Left colon (tissue), 2 donors: ENCODE measurements at regions not wholly inside any gene's neighbourhood (a gene's known extent, or its start where the extent isn't known, plus 50 kb on each side); places are given as distances from the start of the nearest gene placed in this dataset.

Source experiments
- ATAC-seq: fragments of 200-7000 bp; cut with Tn5 transposase; one replicate; pipeline ENCODE4 v1.9.1; 2020; ENCODE audit warnings: mild to moderate bottlenecking, moderate library complexity
- DNase-seq, 2 donors: peaks; one replicate each; pipeline ENCODE4 v3.0.0-alpha.2; 2020
- intact Hi-C, 2 donors: fragments of 100-400 bp; cut with DNase I in 1 of 2; cut with micrococcal nuclease in 1 of 2; formaldehyde crosslinking; loops; one replicate each; pipeline versions ENCODE4 v1.11.2 to v1.14.0; 2022; cut with DNase I, micrococcal nuclease
- donor health status: DM: no; HTN: no; CAD: no.
- donor health status: DM: yes; HTN: yes; CAD: no.

DNA sequence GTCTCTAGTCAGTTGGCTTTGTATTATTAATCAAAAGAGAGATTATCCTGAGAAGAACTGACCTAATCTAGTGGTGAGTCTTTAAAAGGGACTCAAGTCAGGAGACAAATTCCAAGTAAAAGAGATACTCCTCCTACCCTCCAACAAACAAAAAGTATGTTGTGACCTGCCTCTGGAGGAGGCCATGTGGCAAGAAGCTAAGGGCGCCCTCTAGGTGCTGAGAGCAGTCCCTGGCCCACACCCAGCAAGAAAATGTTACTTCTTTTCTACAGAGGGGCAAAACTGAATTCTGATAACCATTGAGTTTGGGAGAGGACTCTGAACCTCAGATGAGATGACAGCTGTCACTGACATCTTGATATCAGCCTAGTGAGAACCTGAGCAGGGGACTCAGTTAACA lies 953.6 kb upstream of the AGA start:
- intact Hi-C loops, result no loop called here
- ATAC-seq, result peak; percentile 63
- peak in 1 of 2 donors; percentile 31 for DNase-seq

DNA sequence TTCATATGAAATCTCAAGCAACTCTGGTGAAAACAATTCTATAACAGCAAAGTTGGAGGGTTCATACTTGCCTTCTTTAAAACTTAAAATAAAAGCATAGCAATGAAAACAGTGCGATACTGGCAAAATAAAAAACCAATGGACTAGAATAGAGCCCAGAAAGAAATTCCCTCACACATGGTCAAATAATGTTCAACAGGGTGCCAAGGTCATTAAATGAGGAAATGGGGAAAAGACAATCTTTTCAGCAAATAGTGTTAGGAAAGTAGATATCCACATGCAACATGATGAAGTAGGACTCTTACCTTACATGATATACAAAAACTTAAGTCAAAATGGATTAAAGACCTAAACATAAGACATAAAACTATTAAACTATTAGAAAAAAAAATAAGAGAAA lies 970.2 kb upstream of the AGA start:
- no peak for DNase-seq

DNA sequence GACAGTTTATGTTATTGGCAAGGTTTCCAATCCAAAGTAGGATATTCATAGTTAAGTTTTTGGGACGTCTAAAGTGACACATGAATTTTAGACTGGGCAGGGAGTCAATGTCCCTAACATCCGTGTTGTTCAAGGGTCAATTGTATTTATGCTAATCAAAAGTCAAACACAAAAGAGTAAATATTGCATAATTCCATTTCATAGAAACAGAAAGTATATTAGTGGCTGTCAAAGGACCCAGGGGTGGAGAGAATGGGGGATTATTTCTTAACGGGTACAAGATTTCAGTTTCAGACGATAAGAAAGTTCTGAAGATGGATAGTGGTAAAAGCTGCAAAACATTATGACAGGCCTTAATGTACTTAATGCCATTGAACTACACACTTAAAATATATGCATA lies 971.8 kb upstream of the AGA start:
- DNase-seq (no peak), ATAC-seq (peak; percentile 56)
- intact Hi-C loops, result no loop called here

More for the DNA sequence above, 970.2 kb upstream of the AGA start:
- intact Hi-C loops, result no loop called here
- no peak for ATAC-seq

DNA sequence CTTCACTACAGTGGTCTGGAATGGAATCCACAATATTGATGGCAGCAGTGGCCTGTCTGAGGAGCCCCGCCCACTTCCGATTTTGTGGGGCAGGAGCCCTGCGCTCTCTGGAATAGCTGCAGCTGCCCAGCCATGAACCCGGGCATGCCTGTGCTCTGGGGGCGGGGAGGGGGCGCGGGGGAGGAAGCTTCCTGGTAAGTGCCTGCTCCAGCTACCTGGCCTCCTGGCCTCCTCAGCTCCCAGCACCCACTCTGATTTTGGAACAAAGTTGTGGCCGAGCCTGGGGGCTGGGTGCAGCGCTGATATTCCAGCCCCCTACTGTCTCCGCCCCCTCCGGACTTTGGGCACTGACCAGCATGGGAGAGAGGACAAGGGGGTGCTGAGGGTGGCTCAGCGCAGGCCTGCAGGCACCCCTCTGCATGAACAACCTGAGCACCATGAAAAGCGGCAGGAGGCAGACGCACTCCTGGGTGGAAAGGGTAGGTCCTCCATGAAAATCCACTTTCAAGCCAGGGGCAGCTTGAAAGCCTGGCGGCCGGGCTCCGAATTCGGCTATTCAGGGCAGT lies 972.7 kb upstream of the AGA start:
- ATAC-seq (no peak), DNase-seq (no peak)
- intact Hi-C loops, result no loop called here

DNA sequence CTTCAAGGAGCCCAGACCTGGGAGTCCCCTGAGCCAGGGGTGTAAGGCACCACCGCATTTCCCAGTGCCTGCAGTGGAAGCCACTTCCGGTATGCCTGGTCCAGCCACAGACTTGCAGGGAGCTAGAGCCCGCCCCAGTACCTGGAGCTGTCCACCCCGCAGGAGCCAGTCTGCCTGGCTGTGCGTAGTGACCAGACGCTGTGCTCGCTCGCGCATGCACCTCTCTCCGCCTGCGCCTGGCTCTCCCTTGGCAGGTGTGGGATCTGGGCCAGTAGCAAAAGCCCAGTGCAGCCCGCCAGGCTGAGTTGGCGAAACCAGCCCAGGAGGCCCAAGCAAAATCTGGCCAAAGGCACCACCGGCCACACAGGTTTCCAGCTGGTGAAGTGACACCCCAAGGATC lies 973.7 kb upstream of the AGA start:
- ATAC-seq, result no peak
- no peak for DNase-seq
- intact Hi-C loops, result no loop called here

DNA sequence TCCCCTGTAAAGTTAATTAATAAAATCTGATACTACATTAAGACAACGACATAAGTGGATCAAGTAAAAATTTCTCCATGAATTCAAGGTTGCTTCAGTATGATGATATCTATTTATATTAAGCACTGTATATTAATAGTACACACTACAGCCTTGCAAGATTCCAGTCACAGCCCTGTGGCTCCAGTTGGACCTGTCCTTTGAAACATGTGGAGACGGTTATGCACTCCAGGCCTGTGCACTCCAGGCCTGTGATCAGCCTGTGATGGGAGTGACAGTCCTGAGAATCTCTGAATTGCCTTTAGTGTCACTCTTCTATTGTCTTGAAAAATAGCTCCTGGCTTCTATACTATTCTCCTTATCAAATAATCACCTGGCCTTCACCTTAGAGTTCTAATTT lies 981.1 kb upstream of the AGA start:
- intact Hi-C loops, result no loop called here
- DNase-seq (no peak), ATAC-seq (no peak)

DNA sequence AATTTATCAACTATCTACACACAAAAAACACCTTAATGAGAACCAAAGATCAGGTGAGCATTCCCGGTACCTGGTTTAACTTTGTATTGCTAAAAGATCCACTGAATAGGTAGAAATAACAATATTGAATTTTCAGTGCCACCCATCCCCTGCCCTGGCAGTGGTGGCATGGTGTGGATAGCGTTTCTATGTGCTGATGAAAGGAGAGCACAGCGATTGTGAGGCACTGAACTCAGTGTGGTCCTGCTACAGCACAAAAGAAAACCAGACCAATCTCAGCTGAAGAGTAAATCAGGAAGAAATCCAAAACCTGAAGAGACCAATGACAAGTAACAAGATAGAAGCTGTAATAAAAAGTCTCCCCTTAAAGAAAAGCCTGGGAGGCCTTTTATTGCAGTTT lies 984.6 kb upstream of the AGA start:
- ATAC-seq (no peak), DNase-seq (no peak)
- intact Hi-C loops, result no loop called here

DNA sequence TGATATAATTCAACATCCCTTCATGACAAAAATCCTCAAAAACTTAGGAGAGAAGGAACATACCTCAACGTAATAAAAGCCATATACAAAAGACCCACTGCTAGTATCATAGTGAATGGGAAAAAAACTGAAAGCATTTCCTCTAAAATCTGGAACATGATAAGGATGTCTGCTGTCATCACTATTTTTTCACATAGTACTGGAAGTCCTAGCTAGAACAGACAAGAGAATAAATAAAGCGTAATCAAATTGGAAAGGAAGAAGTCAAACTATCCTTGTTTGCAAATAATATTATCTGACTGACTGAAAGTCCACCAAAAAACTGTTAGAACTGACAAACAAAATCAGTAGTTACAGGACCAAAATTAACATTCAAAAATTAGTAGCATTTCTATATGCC lies 985.4 kb upstream of the AGA start:
- DNase-seq (no peak), ATAC-seq (no peak)

DNA sequence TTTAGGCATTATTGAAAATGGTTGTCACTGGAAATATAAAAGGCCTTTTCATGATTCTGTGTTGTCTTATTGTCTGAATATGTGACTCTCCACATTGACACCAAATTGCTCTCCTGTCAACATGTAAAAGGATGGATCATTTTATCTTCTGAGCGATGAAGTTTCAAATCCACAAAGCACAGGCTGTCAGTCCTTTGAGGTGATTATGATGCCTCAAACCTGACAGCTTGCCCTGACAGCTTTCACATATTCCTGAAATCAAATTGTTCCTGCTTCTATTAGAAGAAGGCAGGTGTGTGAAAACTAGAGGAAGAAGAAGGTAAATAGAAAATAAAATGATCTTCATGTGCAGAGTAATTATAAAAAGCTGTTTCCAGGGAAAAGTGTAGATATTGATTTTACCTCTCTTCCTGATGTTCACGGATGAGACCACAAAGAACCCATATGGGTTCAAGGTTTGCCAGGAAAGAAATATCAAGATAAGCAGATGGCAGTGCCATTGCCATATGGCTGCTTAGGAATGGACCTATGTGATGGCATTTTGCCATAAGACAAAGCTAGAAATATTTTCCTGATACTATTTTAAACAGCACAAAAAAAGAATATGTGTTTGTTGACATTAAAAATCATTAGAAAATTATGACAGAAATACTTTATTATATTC lies 1006.3 kb upstream of the AGA start:
- no peak for ATAC-seq
- DNase-seq, result no peak
- intact Hi-C loops, result no loop called here

More for the DNA sequence above, 985.4 kb upstream of the AGA start:
- intact Hi-C loops, result no loop called here

DNA sequence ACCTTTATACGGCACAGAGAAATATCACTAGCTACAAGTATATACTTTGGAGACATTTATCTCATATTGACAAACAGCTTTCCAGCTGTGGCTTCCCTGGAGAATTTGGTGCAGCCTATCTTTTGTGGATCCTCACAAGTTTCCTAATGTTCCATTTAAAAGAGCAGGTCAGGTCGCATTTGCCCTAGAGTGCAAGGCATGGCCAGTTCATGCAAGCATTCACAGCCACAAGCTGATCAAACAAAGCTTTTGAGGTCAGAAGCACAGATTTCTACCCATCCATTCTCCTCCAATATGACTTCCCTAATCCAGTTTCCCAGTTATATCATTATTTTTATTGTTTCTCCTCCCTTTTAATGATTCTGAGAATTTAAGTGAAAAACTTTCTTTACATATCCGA lies 1008.4 kb upstream of the AGA start:
- ATAC-seq (no peak), DNase-seq (no peak)
- intact Hi-C loops, result no loop called here

DNA sequence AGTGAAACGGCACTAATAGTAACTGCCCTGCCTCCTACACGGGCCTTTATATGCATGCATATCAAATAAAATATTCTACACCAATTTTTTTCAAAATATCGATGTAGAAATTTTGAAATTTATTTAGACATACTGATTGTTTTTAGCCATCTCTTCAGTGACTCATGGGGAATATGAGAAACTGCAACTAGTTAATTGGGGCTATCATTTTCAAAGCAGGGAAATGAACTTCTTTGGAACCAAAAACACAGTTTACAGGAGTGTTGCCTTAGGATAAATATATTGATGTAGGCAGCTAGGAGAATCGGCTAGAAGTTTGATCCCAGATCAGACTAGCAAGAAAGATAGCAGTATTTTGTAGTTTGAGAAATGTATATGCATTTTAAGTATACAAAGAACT lies 1010.8 kb upstream of the AGA start:
- DNase-seq, result no peak
- no peak for ATAC-seq
- intact Hi-C loops, result no loop called here

DNA sequence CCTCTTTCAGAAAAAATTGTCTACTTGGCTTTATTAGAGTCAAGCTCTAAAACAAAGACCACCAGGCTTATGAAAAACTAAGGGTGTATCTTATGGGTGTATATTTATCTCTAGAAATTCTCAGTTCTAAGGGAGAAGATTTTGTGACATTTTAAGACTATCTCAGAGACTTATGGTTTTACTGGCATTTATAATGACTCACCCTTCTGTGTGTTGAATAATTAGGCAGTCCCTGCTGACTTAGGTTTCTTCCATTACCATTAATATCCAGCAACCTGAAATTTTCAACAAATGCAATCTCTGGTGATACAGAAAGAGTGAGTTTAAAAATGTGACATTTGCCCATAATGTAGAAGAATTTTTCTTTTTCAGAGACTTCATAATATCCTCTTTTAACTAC lies 1015.0 kb upstream of the AGA start:
- intact Hi-C loops, result no loop called here
- DNase-seq (no peak), ATAC-seq (no peak)

DNA sequence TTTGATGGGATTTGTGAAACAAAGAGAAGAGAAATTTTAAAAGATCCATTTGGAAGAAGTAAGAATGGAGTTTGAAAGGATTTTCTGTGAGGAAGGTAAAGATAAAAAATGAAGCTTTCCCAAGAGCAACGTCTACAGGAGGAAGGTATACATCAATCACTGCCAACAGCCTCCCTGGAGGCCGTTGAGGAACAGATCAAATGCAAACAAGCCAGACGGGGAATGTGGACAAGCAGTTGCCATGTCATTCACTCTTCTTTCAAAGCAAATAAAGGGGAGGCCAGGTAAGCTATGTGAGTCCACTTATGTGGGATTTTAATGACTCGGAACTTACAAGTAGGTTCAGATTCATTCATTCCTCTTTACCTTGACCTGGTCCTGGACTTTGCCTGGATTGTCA lies 1020.5 kb upstream of the AGA start:
- ATAC-seq (no peak), DNase-seq (no peak)
- intact Hi-C loops, result no loop called here

DNA sequence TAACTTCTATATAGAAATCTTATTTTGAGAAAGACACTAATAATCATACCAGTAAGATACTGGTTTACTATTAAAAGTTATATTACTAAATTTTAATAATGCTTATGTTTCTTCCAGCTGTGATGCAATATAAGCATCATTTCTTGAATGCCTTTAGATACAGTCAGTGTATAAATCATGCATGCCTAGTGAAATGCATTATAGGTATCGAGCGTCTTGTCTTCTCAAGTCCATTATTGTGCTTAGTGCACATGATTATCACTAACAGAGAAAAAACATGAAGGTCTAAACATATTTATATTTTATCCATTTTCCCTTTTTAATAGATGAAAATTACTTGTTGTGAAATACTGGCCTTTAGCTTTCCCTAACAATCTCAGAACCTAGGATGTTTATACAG lies 1021.5 kb upstream of the AGA start:
- ATAC-seq (no peak), DNase-seq (no peak)
- intact Hi-C loops, result no loop called here

DNA sequence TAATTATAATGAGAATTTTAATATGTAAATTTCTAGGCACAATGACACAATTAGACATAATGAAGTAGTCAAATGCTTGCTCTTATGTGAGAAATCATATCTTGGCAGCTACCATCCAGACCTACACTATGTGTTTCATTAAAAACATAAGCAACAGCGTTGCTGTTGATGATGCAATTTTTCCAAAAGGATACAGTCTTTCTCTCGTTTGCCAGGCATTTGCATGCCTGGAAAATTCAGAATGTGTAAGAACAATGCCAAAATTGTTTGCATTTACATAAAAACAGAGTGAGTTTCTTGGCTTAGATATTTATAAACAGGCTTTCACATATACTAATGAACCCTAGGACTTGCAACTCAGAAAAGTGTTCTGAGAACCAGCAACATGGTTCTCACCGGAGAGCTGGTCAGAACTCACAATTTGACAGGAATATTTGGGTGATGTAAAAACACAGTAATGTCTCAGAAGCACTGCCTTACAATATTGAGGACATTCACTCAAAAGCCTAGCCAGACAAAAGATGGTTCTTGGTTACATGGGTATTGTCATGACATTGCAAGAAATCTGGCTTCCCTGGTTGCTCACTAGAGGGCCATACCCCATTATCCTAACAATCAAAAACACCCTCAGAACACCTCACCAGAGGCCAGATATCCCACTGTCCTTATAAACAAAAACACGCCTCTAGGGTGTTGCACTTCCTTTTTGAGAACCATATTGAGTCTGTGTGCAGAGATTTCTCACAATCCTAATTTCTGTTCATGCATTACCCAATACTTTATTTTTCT lies 1029.0 kb upstream of the AGA start:
- intact Hi-C loops, result no loop called here
- ATAC-seq (no peak), DNase-seq (no peak)

DNA sequence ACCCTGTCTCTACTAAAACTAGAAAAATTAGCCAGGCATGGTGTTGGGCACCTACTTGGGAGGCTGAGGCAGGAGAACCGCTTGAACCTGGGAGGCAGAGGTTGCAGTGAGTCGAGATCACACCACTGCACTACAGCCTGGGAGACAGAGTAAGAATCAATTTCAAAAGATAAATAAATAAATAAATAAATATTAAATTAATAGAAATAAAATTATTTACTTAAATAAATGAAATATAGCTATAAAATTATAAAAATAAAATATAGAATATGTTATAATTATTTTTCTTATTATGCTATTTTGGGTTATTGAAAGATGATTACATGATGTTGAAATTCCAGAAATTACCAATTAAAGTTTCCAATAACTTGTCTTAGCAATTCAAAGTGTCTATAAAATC lies 1029.8 kb upstream of the AGA start:
- intact Hi-C loops, result no loop called here
- ATAC-seq (no peak), DNase-seq (no peak)

DNA sequence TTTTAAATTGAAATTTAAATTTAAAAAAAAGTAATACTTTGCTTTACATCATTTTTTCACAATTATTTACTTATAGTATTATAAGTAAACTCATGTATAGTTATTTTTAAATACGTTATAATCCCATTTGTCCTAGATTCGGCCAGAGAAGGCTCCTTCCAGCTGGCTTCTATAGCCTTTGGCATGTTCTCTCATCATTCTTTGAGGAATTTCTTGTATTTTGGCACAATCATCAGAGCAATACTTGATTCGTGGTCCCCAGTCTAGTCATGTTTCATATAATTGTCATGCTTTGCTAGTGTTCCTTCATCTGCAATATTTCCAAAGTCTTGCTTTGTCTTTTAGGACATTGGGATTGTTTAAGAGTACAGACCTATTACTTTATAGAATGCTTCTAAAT lies 1037.9 kb upstream of the AGA start:
- intact Hi-C loops, result no loop called here
- ATAC-seq (no peak), DNase-seq (no peak)

DNA sequence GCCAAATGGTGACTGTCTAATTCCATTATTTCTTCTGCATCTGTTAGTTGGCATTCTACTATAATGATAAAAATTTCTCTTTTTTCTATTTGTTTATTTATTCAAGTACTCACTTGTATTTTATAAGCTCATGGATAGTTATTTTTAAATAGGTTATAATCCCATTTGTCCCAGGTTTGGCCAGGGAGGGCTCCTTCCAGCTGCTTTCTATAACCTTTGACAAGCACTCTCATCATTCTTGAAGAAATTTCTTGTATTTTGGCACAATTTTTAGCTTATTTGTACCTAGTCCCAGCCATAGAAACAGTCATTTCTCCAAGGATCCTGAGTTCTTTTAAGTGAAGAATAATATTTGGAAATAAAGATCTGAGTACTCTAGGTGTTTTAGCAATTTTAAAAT lies 1038.6 kb upstream of the AGA start:
- DNase-seq (no peak), ATAC-seq (no peak)
- intact Hi-C loops, result no loop called here

DNA sequence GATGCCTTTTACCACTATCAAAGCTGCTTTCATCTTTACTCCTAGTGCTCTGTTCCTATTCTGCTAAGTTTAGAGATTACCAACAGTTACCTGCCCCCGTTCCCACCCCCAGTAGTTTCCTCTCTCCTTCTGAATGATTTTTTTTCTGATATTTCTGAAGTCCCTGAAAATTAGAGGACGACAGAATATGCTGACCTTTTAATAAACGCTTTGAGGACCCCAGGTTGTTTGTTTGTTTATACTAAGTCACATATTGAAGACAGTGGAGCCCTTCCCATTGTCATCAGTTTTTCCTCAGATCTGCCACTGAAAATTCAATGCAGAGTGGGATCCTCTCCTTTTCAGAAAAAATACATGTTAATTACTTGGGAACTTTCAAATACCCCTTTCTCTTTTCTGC lies 1039.3 kb upstream of the AGA start:
- DNase-seq (no peak), ATAC-seq (no peak)
- intact Hi-C loops, result no loop called here

DNA sequence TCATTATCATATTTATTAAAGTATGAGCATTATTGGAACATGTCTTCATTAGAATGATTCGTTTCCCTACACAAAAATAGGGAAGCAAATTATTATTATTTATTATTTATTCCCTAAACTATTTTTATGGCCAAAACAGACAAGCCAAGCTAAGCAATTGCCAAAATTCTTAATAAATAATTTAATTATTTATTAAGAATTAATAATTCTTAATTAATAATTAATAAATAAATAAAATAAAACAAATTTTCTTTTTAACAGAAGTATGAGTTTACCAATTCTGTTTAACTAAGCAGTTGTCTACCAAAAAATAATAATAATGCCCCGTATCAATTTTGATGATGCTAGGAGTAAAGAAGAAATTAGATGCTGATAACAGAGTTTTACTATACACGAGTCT lies 1080.8 kb upstream of the AGA start:
- ATAC-seq (no peak), DNase-seq (no peak)

More for the DNA sequence above, 1080.8 kb upstream of the AGA start:
- intact Hi-C loops, result no loop called here
